ENCODE measurements at regions not wholly inside any gene's neighbourhood (a gene's known extent, or its start where the extent isn't known, plus 50 kb on each side); places are given as distances from the start of the nearest gene placed in this dataset.

DNA sequence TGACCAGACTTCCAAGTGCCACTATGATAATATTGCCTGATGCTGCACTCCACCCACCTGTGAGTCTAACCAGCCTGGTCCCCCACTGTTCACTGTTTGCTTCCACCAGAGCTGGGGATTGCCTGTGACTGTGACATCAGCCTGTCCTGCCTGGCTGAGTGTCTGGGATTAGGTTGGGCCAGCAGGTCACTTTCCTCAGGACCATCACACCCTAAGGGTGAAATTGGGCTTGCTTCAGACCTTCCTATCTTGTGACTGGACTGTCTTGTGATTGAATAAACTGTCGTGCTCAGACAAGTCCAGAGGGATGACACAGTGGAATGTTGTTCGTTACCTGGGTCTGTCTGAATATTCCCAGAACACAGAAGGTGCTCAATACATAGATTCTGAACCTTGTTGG lies 87.4 kb upstream of the HK2 start:
- no peak for DNase-seq (ENCODE audit: low read depth in 1 of 2, low spot score in 1 of 2)

GRCh38 chr2:74747411-74748080 lies 86.4 kb upstream of the HK2 start:
- ChIA-PET CTCF (no interaction called here), POLR2A (no interaction called here)
- Histone ChIP-seq H3K9me3 (no peaks in the 10 kb centered on the region), H3K4me2 (no peak overlapping the region), H3K4me3 (no peak overlapping the region), H3K27ac (no peak overlapping the region), H3K4me1 (no peaks in the 10 kb centered on the region)
- FAIRE-seq (no peak), ATAC-seq (no peak; a peak in 1 of 6 replicates), DNase-seq (ENCODE audit: low read depth in 1 of 2, low spot score in 1 of 2) (no peak)
- 59% methylated on average over 7 of the region's 7 CpGs for WGBS (ENCODE audit: missing lambda C conversion rate)
- TF ChIP-seq E2F6 (IDR thresholded peaks at IDR 0.05; ENCODE audit: borderline replicate concordance, low read depth), result no peak
- TF ChIP-seq CBX8 (IDR thresholded peaks at IDR 0.05), result no peak
- no peak for TF ChIP-seq KDM1A (IDR thresholded peaks at IDR 0.05; ENCODE audit: low read depth)
- TF ChIP-seq HOXB5 (CRISPR knock-in tag; IDR thresholded peaks at IDR 0.05), result no peak
- no peak for TF ChIP-seq EHMT2 (IDR thresholded peaks at IDR 0.05; ENCODE audit: low read depth)
- no peak for TF ChIP-seq CBX2 (IDR thresholded peaks at IDR 0.05; ENCODE audit: borderline replicate concordance, low read depth)
- no peak for TF ChIP-seq FOSL2 (IDR thresholded peaks at IDR 0.05)
- TF ChIP-seq FOSL2 (CRISPR knock-in tag; IDR thresholded peaks at IDR 0.05), result no peak
- TF ChIP-seq SMC3 (IDR thresholded peaks at IDR 0.05), result no peak
- TF ChIP-seq, protein P1, sequence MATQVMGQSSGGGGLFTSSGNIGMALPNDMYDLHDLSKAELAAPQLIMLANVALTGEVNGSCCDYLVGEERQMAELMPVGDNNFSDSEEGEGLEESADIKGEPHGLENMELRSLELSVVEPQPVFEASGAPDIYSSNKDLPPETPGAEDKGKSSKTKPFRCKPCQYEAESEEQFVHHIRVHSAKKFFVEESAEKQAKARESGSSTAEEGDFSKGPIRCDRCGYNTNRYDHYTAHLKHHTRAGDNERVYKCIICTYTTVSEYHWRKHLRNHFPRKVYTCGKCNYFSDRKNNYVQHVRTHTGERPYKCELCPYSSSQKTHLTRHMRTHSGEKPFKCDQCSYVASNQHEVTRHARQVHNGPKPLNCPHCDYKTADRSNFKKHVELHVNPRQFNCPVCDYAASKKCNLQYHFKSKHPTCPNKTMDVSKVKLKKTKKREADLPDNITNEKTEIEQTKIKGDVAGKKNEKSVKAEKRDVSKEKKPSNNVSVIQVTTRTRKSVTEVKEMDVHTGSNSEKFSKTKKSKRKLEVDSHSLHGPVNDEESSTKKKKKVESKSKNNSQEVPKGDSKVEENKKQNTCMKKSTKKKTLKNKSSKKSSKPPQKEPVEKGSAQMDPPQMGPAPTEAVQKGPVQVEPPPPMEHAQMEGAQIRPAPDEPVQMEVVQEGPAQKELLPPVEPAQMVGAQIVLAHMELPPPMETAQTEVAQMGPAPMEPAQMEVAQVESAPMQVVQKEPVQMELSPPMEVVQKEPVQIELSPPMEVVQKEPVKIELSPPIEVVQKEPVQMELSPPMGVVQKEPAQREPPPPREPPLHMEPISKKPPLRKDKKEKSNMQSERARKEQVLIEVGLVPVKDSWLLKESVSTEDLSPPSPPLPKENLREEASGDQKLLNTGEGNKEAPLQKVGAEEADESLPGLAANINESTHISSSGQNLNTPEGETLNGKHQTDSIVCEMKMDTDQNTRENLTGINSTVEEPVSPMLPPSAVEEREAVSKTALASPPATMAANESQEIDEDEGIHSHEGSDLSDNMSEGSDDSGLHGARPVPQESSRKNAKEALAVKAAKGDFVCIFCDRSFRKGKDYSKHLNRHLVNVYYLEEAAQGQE (IDR thresholded peaks at IDR 0.05), result no peak
- no peak for TF ChIP-seq ATOH8 (CRISPR knock-in tag; IDR thresholded peaks at IDR 0.05; ENCODE audit: low read depth)
- no peak for TF ChIP-seq CEBPB (IDR thresholded peaks at IDR 0.05)
- TF ChIP-seq, protein P2, sequence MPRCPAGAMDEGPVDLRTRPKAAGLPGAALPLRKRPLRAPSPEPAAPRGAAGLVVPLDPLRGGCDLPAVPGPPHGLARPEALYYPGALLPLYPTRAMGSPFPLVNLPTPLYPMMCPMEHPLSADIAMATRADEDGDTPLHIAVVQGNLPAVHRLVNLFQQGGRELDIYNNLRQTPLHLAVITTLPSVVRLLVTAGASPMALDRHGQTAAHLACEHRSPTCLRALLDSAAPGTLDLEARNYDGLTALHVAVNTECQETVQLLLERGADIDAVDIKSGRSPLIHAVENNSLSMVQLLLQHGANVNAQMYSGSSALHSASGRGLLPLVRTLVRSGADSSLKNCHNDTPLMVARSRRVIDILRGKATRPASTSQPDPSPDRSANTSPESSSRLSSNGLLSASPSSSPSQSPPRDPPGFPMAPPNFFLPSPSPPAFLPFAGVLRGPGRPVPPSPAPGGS (IDR thresholded peaks at IDR 0.05), result no peak
- TF ChIP-seq RAD21 (conservative IDR thresholded peaks at IDR 0.05 in 1 of 2, IDR thresholded peaks at IDR 0.05 in 1 of 2), result no peak
- TF ChIP-seq JUNB (IDR thresholded peaks at IDR 0.05), result no peak
- TF ChIP-seq PBX3 (IDR thresholded peaks at IDR 0.05), result no peak
- TF ChIP-seq ZNF302 (CRISPR knock-in tag; IDR thresholded peaks at IDR 0.05), result no peak
- TF ChIP-seq CHD2 (IDR thresholded peaks at IDR 0.05; ENCODE audit: low read length, partially characterized antibody), result no peak
- no peak for TF ChIP-seq BHLHE40 (IDR thresholded peaks at IDR 0.05; ENCODE audit: low read depth, low read length)

More for the DNA sequence above, 87.4 kb upstream of the HK2 start:
- no peak for TF ChIP-seq NFE2L2 (conservative IDR thresholded peaks at IDR 0.05; ENCODE audit: low read length)
- no peak for TF ChIP-seq EP300 (IDR thresholded peaks at IDR 0.05)
- TF ChIP-seq, protein P3, sequence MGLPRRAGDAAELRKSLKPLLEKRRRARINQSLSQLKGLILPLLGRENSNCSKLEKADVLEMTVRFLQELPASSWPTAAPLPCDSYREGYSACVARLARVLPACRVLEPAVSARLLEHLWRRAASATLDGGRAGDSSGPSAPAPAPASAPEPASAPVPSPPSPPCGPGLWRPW (IDR thresholded peaks at IDR 0.05), result no peak
- TF ChIP-seq POLR2AphosphoS2 (conservative IDR thresholded peaks at IDR 0.05; ENCODE audit: low read length), result no peak
- TF ChIP-seq RCOR1 (IDR thresholded peaks at IDR 0.05; ENCODE audit: low read depth, low read length), result no peak
- no peak for TF ChIP-seq MAFK (IDR thresholded peaks at IDR 0.05; ENCODE audit: partially characterized antibody)
- TF ChIP-seq SREBF2 (IDR thresholded peaks at IDR 0.05), result no peak
- no peak for TF ChIP-seq EHMT2 (IDR thresholded peaks at IDR 0.05; ENCODE audit: low read depth)
- TF ChIP-seq FOXS1 (CRISPR knock-in tag; IDR thresholded peaks at IDR 0.05), result no peak
- no peak for TF ChIP-seq USF2 (IDR thresholded peaks at IDR 0.05)
- TF ChIP-seq RARB (CRISPR knock-in tag; IDR thresholded peaks at IDR 0.05), result no peak
- TF ChIP-seq HOXB5 (CRISPR knock-in tag; IDR thresholded peaks at IDR 0.05), result no peak
- no peak for TF ChIP-seq CHD4 (IDR thresholded peaks at IDR 0.05; ENCODE audit: borderline replicate concordance)
- TF ChIP-seq BHLHE40 (IDR thresholded peaks at IDR 0.05; ENCODE audit: low read depth, low read length), result no peak
- TF ChIP-seq GATA3 (IDR thresholded peaks at IDR 0.05; ENCODE audit: borderline replicate concordance), result no peak
- no peak for TF ChIP-seq RFX5 (IDR thresholded peaks at IDR 0.05)
- no peak for TF ChIP-seq NPAS2 (CRISPR knock-in tag; IDR thresholded peaks at IDR 0.05; ENCODE audit: borderline replicate concordance)
- TF ChIP-seq CHD2 (IDR thresholded peaks at IDR 0.05; ENCODE audit: low read length, partially characterized antibody), result no peak
- peaks cover 5% of the 10 kb centered on the region for H3K4me1 ChIP-seq
- no peak overlapping the region for H3K27ac ChIP-seq
- CTCF ChIA-PET, result interaction anchor here (1.8 kb wide), 1 partner anchor 31 kb away, joined by 11 read pairs; no protein-coding TSS in a partner anchor
- 29% methylated on average over 2 of the region's 2 CpGs for WGBS (ENCODE audit: missing lambda C conversion rate)
- no peak overlapping the region for H3K4me2 ChIP-seq
- FAIRE-seq, result no peak
- POLR2A ChIA-PET, result no interaction called here
- H3K9me3 ChIP-seq, result no peaks in the 10 kb centered on the region
- H3K4me3 ChIP-seq, result no peak overlapping the region
- no peak for ATAC-seq

Measured in A549 (cell line).